ENCODE measurements at regions not wholly inside any gene's neighbourhood (a gene's known extent, or its start where the extent isn't known, plus 50 kb on each side); places are given as distances from the start of the nearest gene placed in this dataset.

- no peak for DNase-seq
- Histone ChIP-seq H2AFZ (ENCODE audit: insufficient read depth, low read length, poor library complexity) (no peak overlapping the region), H3K23ac (ENCODE audit: low read length) (no peak overlapping the region), H3K9ac (ENCODE audit: low read length) (no peak overlapping the region), H3K4me3 (ENCODE audit: low read depth, low read length) (no peak overlapping the region), H4K91ac (ENCODE audit: low read depth, low read length) (no peak overlapping the region), H2AK5ac (ENCODE audit: low read length) (no peak overlapping the region), H3K4ac (ENCODE audit: low read depth, low read length) (no peak overlapping the region), H3K9me3 (ENCODE audit: insufficient read depth, low read depth, low read length) (no peaks in the 10 kb centered on the region), H2BK12ac (ENCODE audit: low read length) (no peak overlapping the region), H3K36me3 (ENCODE audit: control insufficient read depth in 1 of 2, insufficient read depth in 2 of 2, low read length in 2 of 2) (no peaks in the 10 kb centered on the region), H3K4me1 (ENCODE audit: control insufficient read depth in 1 of 2, insufficient read depth in 2 of 2, low read length in 2 of 2) (peaks cover 8 to 10% of the 10 kb centered on the region in 2 experiments), H2BK120ac (ENCODE audit: insufficient read depth, low read length, poor library complexity) (no peak overlapping the region), H3K79me1 (ENCODE audit: low read length) (peaks cover 5% of the 10 kb centered on the region), H3K27ac (ENCODE audit: low read depth, low read length) (no peak overlapping the region), H2BK5ac (ENCODE audit: low read depth, low read length, poor library complexity) (no peak overlapping the region), H3K14ac (ENCODE audit: low read length) (no peak overlapping the region), H3K18ac (ENCODE audit: low read length) (no peak overlapping the region), H3K79me2 (ENCODE audit: control insufficient read depth, insufficient read depth, low read length, poor library complexity) (no peaks in the 10 kb centered on the region), H4K8ac (ENCODE audit: low read depth, low read length) (no peak overlapping the region), H4K12ac (ENCODE audit: low read depth, low read length) (no peak overlapping the region), H3K27me3 (ENCODE audit: insufficient read depth, low read length) (no peaks in the 10 kb centered on the region), H3K4me2 (ENCODE audit: low read length) (no peak overlapping the region)
- no CpG with 5 or more reads among the region's 7 CpGs for WGBS (ENCODE audit: extremely low coverage, insufficient coverage, insufficient read length)
Observed at GRCh38 chr1:234710936-234711724, 101.2 kb upstream of the IRF2BP2 start.

GRCh38 chr1:234710381-234710780 lies 100.4 kb upstream of the IRF2BP2 start:
- no peak overlapping the region for H3K27ac ChIP-seq (ENCODE audit: low read depth, low read length)
- H3K4me2 ChIP-seq (ENCODE audit: low read length), result no peak overlapping the region
- H3K14ac ChIP-seq (ENCODE audit: low read length), result no peak overlapping the region
- no peak overlapping the region for H3K9ac ChIP-seq (ENCODE audit: low read length)
- H4K8ac ChIP-seq (ENCODE audit: low read depth, low read length), result no peak overlapping the region
- peaks cover 8 to 10% of the 10 kb centered on the region in 2 experiments for H3K4me1 ChIP-seq (ENCODE audit: control insufficient read depth in 1 of 2, insufficient read depth in 2 of 2, low read length in 2 of 2)
- no peak overlapping the region for H4K12ac ChIP-seq (ENCODE audit: low read depth, low read length)
- no peaks in the 10 kb centered on the region for H3K9me3 ChIP-seq (ENCODE audit: insufficient read depth, low read depth, low read length)
- H2BK12ac ChIP-seq (ENCODE audit: low read length), result peak overlapping the region; percentile 21
- DNase-seq, result no peak
- no peak overlapping the region for H2AK5ac ChIP-seq (ENCODE audit: low read length)
- WGBS (ENCODE audit: extremely low coverage, insufficient coverage, insufficient read length), result no CpG with 5 or more reads among the region's 6 CpGs
- no peak overlapping the region for H2AFZ ChIP-seq (ENCODE audit: insufficient read depth, low read length, poor library complexity)
- H3K79me2 ChIP-seq (ENCODE audit: control insufficient read depth, insufficient read depth, low read length, poor library complexity), result no peaks in the 10 kb centered on the region
- no peak overlapping the region for H2BK120ac ChIP-seq (ENCODE audit: insufficient read depth, low read length, poor library complexity)
- no peak overlapping the region for H3K4me3 ChIP-seq (ENCODE audit: low read depth, low read length)
- no peak overlapping the region for H3K18ac ChIP-seq (ENCODE audit: low read length)
- no peak overlapping the region for H3K23ac ChIP-seq (ENCODE audit: low read length)
- H3K36me3 ChIP-seq (ENCODE audit: control insufficient read depth in 1 of 2, insufficient read depth in 2 of 2, low read length in 2 of 2), result no peaks in the 10 kb centered on the region
- H2BK5ac ChIP-seq (ENCODE audit: low read depth, low read length, poor library complexity), result no peak overlapping the region
- H3K4ac ChIP-seq (ENCODE audit: low read depth, low read length), result no peak overlapping the region
- no peak overlapping the region for H4K91ac ChIP-seq (ENCODE audit: low read depth, low read length)
- H3K79me1 ChIP-seq (ENCODE audit: low read length), result peaks cover 5% of the 10 kb centered on the region
- no peaks in the 10 kb centered on the region for H3K27me3 ChIP-seq (ENCODE audit: insufficient read depth, low read length)

GRCh38 chr1:234709473-234710228 lies 99.7 kb upstream of the IRF2BP2 start:
- H4K12ac ChIP-seq (ENCODE audit: low read depth, low read length), result no peak overlapping the region
- peaks cover 8 to 10% of the 10 kb centered on the region in 2 experiments for H3K4me1 ChIP-seq (ENCODE audit: control insufficient read depth in 1 of 2, insufficient read depth in 2 of 2, low read length in 2 of 2)
- no peak overlapping the region for H3K14ac ChIP-seq (ENCODE audit: low read length)
- no peaks in the 10 kb centered on the region for H3K36me3 ChIP-seq (ENCODE audit: control insufficient read depth in 1 of 2, insufficient read depth in 2 of 2, low read length in 2 of 2)
- no peaks in the 10 kb centered on the region for H3K79me2 ChIP-seq (ENCODE audit: control insufficient read depth, insufficient read depth, low read length, poor library complexity)
- no peak overlapping the region for H3K18ac ChIP-seq (ENCODE audit: low read length)
- no peak overlapping the region for H3K4ac ChIP-seq (ENCODE audit: low read depth, low read length)
- peak overlapping the region; percentile 31 for H2AK5ac ChIP-seq (ENCODE audit: low read length)
- H3K23ac ChIP-seq (ENCODE audit: low read length), result no peak overlapping the region
- no peaks in the 10 kb centered on the region for H3K27me3 ChIP-seq (ENCODE audit: insufficient read depth, low read length)
- no peaks in the 10 kb centered on the region for H3K9me3 ChIP-seq (ENCODE audit: insufficient read depth, low read depth, low read length)
- H2BK5ac ChIP-seq (ENCODE audit: low read depth, low read length, poor library complexity), result no peak overlapping the region
- H2AFZ ChIP-seq (ENCODE audit: insufficient read depth, low read length, poor library complexity), result no peak overlapping the region
- WGBS (ENCODE audit: extremely low coverage, insufficient coverage, insufficient read length), result no CpG with 5 or more reads among the region's 14 CpGs
- no peak overlapping the region for H4K8ac ChIP-seq (ENCODE audit: low read depth, low read length)
- no peak for DNase-seq
- H3K4me3 ChIP-seq (ENCODE audit: low read depth, low read length), result no peak overlapping the region
- no peak overlapping the region for H3K4me2 ChIP-seq (ENCODE audit: low read length)
- no peak overlapping the region for H2BK120ac ChIP-seq (ENCODE audit: insufficient read depth, low read length, poor library complexity)
- no peak overlapping the region for H2BK12ac ChIP-seq (ENCODE audit: low read length)
- no peak overlapping the region for H3K27ac ChIP-seq (ENCODE audit: low read depth, low read length)
- no peak overlapping the region for H3K9ac ChIP-seq (ENCODE audit: low read length)
- H4K91ac ChIP-seq (ENCODE audit: low read depth, low read length), result no peak overlapping the region
- H3K79me1 ChIP-seq (ENCODE audit: low read length), result peaks cover 5% of the 10 kb centered on the region

- no peak overlapping the region for H4K8ac ChIP-seq (ENCODE audit: low read depth, low read length)
- H3K4ac ChIP-seq (ENCODE audit: low read depth, low read length), result no peak overlapping the region
- no peak overlapping the region for H2BK5ac ChIP-seq (ENCODE audit: low read depth, low read length, poor library complexity)
- no peak overlapping the region for H3K4me3 ChIP-seq (ENCODE audit: low read depth, low read length)
- no peak overlapping the region for H3K9ac ChIP-seq (ENCODE audit: low read length)
- no peaks in the 10 kb centered on the region for H3K79me2 ChIP-seq (ENCODE audit: control insufficient read depth, insufficient read depth, low read length, poor library complexity)
- H3K4me2 ChIP-seq (ENCODE audit: low read length), result no peak overlapping the region
- no peak overlapping the region for H2BK120ac ChIP-seq (ENCODE audit: insufficient read depth, low read length, poor library complexity)
- no peaks in the 10 kb centered on the region for H3K36me3 ChIP-seq (ENCODE audit: control insufficient read depth in 1 of 2, insufficient read depth in 2 of 2, low read length in 2 of 2)
- no peak overlapping the region for H3K14ac ChIP-seq (ENCODE audit: low read length)
- H3K79me1 ChIP-seq (ENCODE audit: low read length), result peaks cover 5% of the 10 kb centered on the region
- H3K23ac ChIP-seq (ENCODE audit: low read length), result no peak overlapping the region
- no CpG with 5 or more reads among the region's 9 CpGs for WGBS (ENCODE audit: extremely low coverage, insufficient coverage, insufficient read length)
- no peak overlapping the region for H4K91ac ChIP-seq (ENCODE audit: low read depth, low read length)
- H2AK5ac ChIP-seq (ENCODE audit: low read length), result no peak overlapping the region
- peaks cover 8 to 10% of the 10 kb centered on the region in 2 experiments for H3K4me1 ChIP-seq (ENCODE audit: control insufficient read depth in 1 of 2, insufficient read depth in 2 of 2, low read length in 2 of 2)
- H2BK12ac ChIP-seq (ENCODE audit: low read length), result no peak overlapping the region
- peak; percentile 76 to 78 for DNase-seq
- no peak overlapping the region for H3K27ac ChIP-seq (ENCODE audit: low read depth, low read length)
- no peak overlapping the region for H3K18ac ChIP-seq (ENCODE audit: low read length)
- H3K27me3 ChIP-seq (ENCODE audit: insufficient read depth, low read length), result no peaks in the 10 kb centered on the region
- no peak overlapping the region for H2AFZ ChIP-seq (ENCODE audit: insufficient read depth, low read length, poor library complexity)
- H3K9me3 ChIP-seq (ENCODE audit: insufficient read depth, low read depth, low read length), result no peaks in the 10 kb centered on the region
- H4K12ac ChIP-seq (ENCODE audit: low read depth, low read length), result no peak overlapping the region
Observed at GRCh38 chr1:234708700-234709395, 98.9 kb upstream of the IRF2BP2 start.
